CD4-positive, alpha-beta T cell (primary cell): ENCODE measurements at regions not wholly inside any gene's neighbourhood (a gene's known extent, or its start where the extent isn't known, plus 50 kb on each side); places are given as distances from the start of the nearest gene placed in this dataset.

ENCODE experiments used
- ATAC-seq: fragments of 200-7000 bp; cut with Tn5 transposase; one replicate; pipeline ENCODE4 v1.10.0; 2022; ENCODE audit warnings: mild to moderate bottlenecking; ENCODE audit not compliant: poor library complexity
- CTCF ChIA-PET: fragments of 350-600 bp; sonication (Branson Sonifier 250); formaldehyde crosslinking; loops from one replicate; lab custom pipeline; 2021; ENCODE audit warnings: antibody characterized with exemption, inconsistent platforms; lab: Charles Lee
- POLR2A ChIA-PET: fragments of 350-600 bp; sonication (Branson Sonifier 250); formaldehyde crosslinking; loops from one replicate; lab custom pipeline; 2021; ENCODE audit warnings: antibody characterized with exemption, inconsistent platforms; lab: Charles Lee
- DNase-seq, 14 experiments: peaks; one replicate each; pipeline ENCODE4 v3.0.0-alpha.2; 2013 to 2020; ENCODE audit warnings: mixed read lengths in 2 of 14
- H3K27ac ChIP-seq, 2 donors: one replicate each; pipeline versions ENCODE4 v1.5.1 to v1.7.0; 2013; ENCODE audit warnings: low read length in 2 of 2, low read depth in 1 of 2, mild to moderate bottlenecking in 1 of 2
- H3K27me3 ChIP-seq, 2 experiments: 1 replicate in 1 of 2; 2 replicates in 1 of 2; pipeline versions ENCODE4 v1.6.1 to v1.7.0; 2013; ENCODE audit warnings: low read length in 2 of 2, control low read depth in 1 of 2, mild to moderate bottlenecking in 1 of 2, moderate library complexity in 1 of 2; ENCODE audit not compliant: insufficient read depth in 2 of 2, control insufficient read depth in 1 of 2
- H3K36me3 ChIP-seq: one replicate; pipeline ENCODE4 v1.6.1; 2013; ENCODE audit warnings: low read length, control low read depth; ENCODE audit not compliant: insufficient read depth
- H3K4me1 ChIP-seq: one replicate; pipeline ENCODE4 v1.6.1; 2013; ENCODE audit warnings: low read length, control low read depth; ENCODE audit not compliant: insufficient read depth
- H3K4me3 ChIP-seq: one replicate; pipeline ENCODE4 v1.5.1; 2013; ENCODE audit warnings: mild to moderate bottlenecking, low read length, moderate library complexity
- H3K9me3 ChIP-seq, 2 experiments: 1 replicate in 1 of 2; 2 replicates in 1 of 2; pipeline versions ENCODE4 v1.6.1 to v1.7.0; 2013; ENCODE audit warnings: low read length in 2 of 2, mild to moderate bottlenecking in 2 of 2, control low read depth in 1 of 2, moderate library complexity in 1 of 2; ENCODE audit not compliant: control insufficient read depth in 1 of 2, insufficient read depth in 1 of 2
- H3K27ac Mint-ChIP-seq: one replicate; pipeline ENCODE4 v1.8.0; 2020; ENCODE audit warnings: mixed read lengths
- H3K27me3 Mint-ChIP-seq: one replicate; pipeline ENCODE4 v1.8.0; 2021; ENCODE audit warnings: mixed read lengths
- H3K36me3 Mint-ChIP-seq: one replicate; pipeline ENCODE4 v1.8.0; 2021; ENCODE audit warnings: low read depth, mixed read lengths
- H3K4me1 Mint-ChIP-seq: one replicate; pipeline ENCODE4 v1.8.0; 2021; ENCODE audit warnings: low read depth, mixed read lengths
- H3K4me3 Mint-ChIP-seq: one replicate; pipeline ENCODE4 v1.8.0; 2020; ENCODE audit warnings: mild to moderate bottlenecking, mixed read lengths
- H3K9me3 Mint-ChIP-seq: one replicate; pipeline ENCODE4 v1.8.0; 2020; ENCODE audit warnings: mixed read lengths
- CTCF ChIP-seq: fragments of 200-600 bp; IDR thresholded peaks from one replicate; pipeline ENCODE4 v1.8.0; 2022; ENCODE audit warnings: antibody characterized with exemption, mild to moderate bottlenecking
- intact Hi-C, 2 experiments: fragments of 100-400 bp; cut with DNase I in 1 of 2; cut with micrococcal nuclease in 1 of 2; formaldehyde crosslinking; loops; one replicate each; pipeline versions ENCODE4 v1.15.1 to v1.9.0; 2023 to 2025; cut with DNase I, micrococcal nuclease

GRCh38 chr3:190718671-190719070 is 143.8 kb downstream of the GMNC start:
- Mint-ChIP-seq H3K27ac (no peak overlapping the region), H3K4me1 (no peaks in the 10 kb centered on the region), H3K9me3 (no peaks in the 10 kb centered on the region), H3K27me3 (peaks cover 6% of the 10 kb centered on the region), H3K4me3 (no peak overlapping the region), H3K36me3 (no peaks in the 10 kb centered on the region)
- DNase-seq, result no peak
- H3K36me3 ChIP-seq, result no peaks in the 10 kb centered on the region
- H3K4me1 ChIP-seq, result no peaks in the 10 kb centered on the region
- intact Hi-C loops, result no loop called here
- ChIA-PET POLR2A (no interaction called here), CTCF (no interaction called here)
- H3K9me3 ChIP-seq, result no peaks in the 10 kb centered on the region
- H3K27me3 ChIP-seq, result no peaks in the 10 kb centered on the region
- no peak for TF ChIP-seq CTCF
- H3K4me3 ChIP-seq, result no peak overlapping the region
- H3K27ac ChIP-seq, result no peak overlapping the region
- ATAC-seq, result no peak

GRCh38 chr3:190718097-190718496 is 144.4 kb downstream of the GMNC start:
- H3K27ac ChIP-seq, result no peak overlapping the region
- H3K9me3 ChIP-seq, result no peaks in the 10 kb centered on the region
- no peaks in the 10 kb centered on the region for H3K36me3 ChIP-seq
- no peak for TF ChIP-seq CTCF
- no peaks in the 10 kb centered on the region for H3K36me3 Mint-ChIP-seq
- H3K4me3 Mint-ChIP-seq, result no peak overlapping the region
- no peaks in the 10 kb centered on the region for H3K4me1 Mint-ChIP-seq
- POLR2A ChIA-PET, result no interaction called here
- peaks cover 6% of the 10 kb centered on the region for H3K27me3 Mint-ChIP-seq
- CTCF ChIA-PET, result no interaction called here
- no peak for DNase-seq
- H3K4me3 ChIP-seq, result no peak overlapping the region
- no peaks in the 10 kb centered on the region for H3K27me3 ChIP-seq
- H3K4me1 ChIP-seq, result no peaks in the 10 kb centered on the region
- ATAC-seq, result no peak
- H3K27ac Mint-ChIP-seq, result no peak overlapping the region
- intact Hi-C loops, result no loop called here
- no peaks in the 10 kb centered on the region for H3K9me3 Mint-ChIP-seq

GRCh38 chr3:190716961-190717360 is 145.5 kb downstream of the GMNC start:
- H3K4me3 ChIP-seq, result no peak overlapping the region
- H3K9me3 ChIP-seq, result no peaks in the 10 kb centered on the region
- Mint-ChIP-seq H3K27ac (no peak overlapping the region), H3K4me3 (no peak overlapping the region), H3K36me3 (no peaks in the 10 kb centered on the region), H3K9me3 (no peaks in the 10 kb centered on the region), H3K27me3 (peaks cover 6% of the 10 kb centered on the region), H3K4me1 (no peaks in the 10 kb centered on the region)
- H3K27ac ChIP-seq, result no peak overlapping the region
- ATAC-seq, result no peak
- TF ChIP-seq CTCF, result no peak
- DNase-seq, result no peak
- no peaks in the 10 kb centered on the region for H3K4me1 ChIP-seq
- intact Hi-C loops, result no loop called here
- POLR2A ChIA-PET, result no interaction called here
- CTCF ChIA-PET, result interaction anchor here (1.2 kb wide), 1 partner anchor 19 kb away, joined by 3 read pairs; no protein-coding TSS in a partner anchor
- H3K36me3 ChIP-seq, result no peaks in the 10 kb centered on the region
- no peaks in the 10 kb centered on the region for H3K27me3 ChIP-seq
